ENCODE measurements at regions not wholly inside any gene's neighbourhood (a gene's known extent, or its start where the extent isn't known, plus 50 kb on each side); places are given as distances from the start of the nearest gene placed in this dataset.

DNA sequence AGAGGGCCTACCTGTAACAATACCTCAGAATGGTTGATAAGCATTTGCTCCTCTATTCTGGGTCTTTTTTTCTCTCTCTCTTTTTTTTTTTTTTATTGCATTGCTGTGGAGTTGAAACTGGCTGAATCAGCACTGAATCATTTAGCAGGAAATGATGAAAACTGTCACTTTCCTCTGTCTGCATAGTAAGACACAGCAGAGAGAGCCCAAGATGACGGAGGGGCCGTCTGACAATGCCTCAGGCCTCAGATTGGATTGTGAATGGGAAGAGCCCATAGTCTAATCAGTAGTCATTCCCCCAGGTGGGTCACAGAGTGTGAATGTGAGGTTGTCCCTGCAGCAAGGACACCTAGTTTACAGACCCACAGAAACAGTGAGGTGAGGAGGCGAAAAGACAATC, 193.2 kb upstream of the PLXNA2 start:
- TF ChIP-seq, protein P1, sequence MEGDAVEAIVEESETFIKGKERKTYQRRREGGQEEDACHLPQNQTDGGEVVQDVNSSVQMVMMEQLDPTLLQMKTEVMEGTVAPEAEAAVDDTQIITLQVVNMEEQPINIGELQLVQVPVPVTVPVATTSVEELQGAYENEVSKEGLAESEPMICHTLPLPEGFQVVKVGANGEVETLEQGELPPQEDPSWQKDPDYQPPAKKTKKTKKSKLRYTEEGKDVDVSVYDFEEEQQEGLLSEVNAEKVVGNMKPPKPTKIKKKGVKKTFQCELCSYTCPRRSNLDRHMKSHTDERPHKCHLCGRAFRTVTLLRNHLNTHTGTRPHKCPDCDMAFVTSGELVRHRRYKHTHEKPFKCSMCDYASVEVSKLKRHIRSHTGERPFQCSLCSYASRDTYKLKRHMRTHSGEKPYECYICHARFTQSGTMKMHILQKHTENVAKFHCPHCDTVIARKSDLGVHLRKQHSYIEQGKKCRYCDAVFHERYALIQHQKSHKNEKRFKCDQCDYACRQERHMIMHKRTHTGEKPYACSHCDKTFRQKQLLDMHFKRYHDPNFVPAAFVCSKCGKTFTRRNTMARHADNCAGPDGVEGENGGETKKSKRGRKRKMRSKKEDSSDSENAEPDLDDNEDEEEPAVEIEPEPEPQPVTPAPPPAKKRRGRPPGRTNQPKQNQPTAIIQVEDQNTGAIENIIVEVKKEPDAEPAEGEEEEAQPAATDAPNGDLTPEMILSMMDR (tag by site-specific recombination; IDR thresholded peaks at IDR 0.05), result no peak
- TF ChIP-seq ZNF341 (tag by site-specific recombination; IDR thresholded peaks at IDR 0.05; ENCODE audit: low read depth) (no peak), ZNF214 (tag by site-specific recombination; IDR thresholded peaks at IDR 0.05; ENCODE audit: borderline replicate concordance) (no peak), ZNF558 (tag by site-specific recombination; IDR thresholded peaks at IDR 0.05) (no peak), YY1 (tag by site-specific recombination; IDR thresholded peaks at IDR 0.05) (no peak), GLIS2 (tag by site-specific recombination; IDR thresholded peaks at IDR 0.05) (no peak), ZBTB7A (tag by site-specific recombination; IDR thresholded peaks at IDR 0.05; ENCODE audit: low read depth) (no peak)
- TF ChIP-seq, protein P2, sequence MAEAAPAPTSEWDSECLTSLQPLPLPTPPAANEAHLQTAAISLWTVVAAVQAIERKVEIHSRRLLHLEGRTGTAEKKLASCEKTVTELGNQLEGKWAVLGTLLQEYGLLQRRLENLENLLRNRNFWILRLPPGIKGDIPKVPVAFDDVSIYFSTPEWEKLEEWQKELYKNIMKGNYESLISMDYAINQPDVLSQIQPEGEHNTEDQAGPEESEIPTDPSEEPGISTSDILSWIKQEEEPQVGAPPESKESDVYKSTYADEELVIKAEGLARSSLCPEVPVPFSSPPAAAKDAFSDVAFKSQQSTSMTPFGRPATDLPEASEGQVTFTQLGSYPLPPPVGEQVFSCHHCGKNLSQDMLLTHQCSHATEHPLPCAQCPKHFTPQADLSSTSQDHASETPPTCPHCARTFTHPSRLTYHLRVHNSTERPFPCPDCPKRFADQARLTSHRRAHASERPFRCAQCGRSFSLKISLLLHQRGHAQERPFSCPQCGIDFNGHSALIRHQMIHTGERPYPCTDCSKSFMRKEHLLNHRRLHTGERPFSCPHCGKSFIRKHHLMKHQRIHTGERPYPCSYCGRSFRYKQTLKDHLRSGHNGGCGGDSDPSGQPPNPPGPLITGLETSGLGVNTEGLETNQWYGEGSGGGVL (tag by site-specific recombination; IDR thresholded peaks at IDR 0.05), result no peak
- TF ChIP-seq, protein P3, sequence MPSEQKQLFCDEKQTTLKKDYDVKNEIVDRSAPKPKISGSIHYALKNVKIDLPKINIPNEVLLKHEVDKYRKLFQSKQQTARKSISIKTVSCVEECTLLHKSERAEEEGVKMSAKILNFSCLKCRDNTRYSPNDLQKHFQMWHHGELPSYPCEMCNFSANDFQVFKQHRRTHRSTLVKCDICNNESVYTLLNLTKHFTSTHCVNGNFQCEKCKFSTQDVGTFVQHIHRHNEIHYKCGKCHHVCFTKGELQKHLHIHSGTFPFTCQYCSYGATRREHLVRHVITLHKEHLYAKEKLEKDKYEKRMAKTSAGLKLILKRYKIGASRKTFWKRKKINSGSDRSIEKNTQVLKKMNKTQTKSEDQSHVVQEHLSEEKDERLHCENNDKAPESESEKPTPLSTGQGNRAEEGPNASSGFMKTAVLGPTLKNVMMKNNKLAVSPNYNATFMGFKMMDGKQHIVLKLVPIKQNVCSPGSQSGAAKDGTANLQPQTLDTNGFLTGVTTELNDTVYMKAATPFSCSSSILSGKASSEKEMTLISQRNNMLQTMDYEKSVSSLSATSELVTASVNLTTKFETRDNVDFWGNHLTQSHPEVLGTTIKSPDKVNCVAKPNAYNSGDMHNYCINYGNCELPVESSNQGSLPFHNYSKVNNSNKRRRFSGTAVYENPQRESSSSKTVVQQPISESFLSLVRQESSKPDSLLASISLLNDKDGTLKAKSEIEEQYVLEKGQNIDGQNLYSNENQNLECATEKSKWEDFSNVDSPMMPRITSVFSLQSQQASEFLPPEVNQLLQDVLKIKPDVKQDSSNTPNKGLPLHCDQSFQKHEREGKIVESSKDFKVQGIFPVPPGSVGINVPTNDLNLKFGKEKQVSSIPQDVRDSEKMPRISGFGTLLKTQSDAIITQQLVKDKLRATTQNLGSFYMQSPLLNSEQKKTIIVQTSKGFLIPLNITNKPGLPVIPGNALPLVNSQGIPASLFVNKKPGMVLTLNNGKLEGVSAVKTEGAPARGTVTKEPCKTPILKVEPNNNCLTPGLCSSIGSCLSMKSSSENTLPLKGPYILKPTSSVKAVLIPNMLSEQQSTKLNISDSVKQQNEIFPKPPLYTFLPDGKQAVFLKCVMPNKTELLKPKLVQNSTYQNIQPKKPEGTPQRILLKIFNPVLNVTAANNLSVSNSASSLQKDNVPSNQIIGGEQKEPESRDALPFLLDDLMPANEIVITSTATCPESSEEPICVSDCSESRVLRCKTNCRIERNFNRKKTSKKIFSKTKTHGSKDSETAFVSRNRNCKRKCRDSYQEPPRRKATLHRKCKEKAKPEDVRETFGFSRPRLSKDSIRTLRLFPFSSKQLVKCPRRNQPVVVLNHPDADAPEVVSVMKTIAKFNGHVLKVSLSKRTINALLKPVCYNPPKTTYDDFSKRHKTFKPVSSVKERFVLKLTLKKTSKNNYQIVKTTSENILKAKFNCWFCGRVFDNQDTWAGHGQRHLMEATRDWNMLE (tag by site-specific recombination; conservative IDR thresholded peaks at IDR 0.05; ENCODE audit: low read depth), result no peak
- TF ChIP-seq, protein P4, sequence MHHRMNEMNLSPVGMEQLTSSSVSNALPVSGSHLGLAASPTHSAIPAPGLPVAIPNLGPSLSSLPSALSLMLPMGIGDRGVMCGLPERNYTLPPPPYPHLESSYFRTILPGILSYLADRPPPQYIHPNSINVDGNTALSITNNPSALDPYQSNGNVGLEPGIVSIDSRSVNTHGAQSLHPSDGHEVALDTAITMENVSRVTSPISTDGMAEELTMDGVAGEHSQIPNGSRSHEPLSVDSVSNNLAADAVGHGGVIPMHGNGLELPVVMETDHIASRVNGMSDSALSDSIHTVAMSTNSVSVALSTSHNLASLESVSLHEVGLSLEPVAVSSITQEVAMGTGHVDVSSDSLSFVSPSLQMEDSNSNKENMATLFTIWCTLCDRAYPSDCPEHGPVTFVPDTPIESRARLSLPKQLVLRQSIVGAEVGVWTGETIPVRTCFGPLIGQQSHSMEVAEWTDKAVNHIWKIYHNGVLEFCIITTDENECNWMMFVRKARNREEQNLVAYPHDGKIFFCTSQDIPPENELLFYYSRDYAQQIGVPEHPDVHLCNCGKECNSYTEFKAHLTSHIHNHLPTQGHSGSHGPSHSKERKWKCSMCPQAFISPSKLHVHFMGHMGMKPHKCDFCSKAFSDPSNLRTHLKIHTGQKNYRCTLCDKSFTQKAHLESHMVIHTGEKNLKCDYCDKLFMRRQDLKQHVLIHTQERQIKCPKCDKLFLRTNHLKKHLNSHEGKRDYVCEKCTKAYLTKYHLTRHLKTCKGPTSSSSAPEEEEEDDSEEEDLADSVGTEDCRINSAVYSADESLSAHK (tag by site-specific recombination; IDR thresholded peaks at IDR 0.05), result no peak
